ENCODE measurements at regions not wholly inside any gene's neighbourhood (a gene's known extent, or its start where the extent isn't known, plus 50 kb on each side); places are given as distances from the start of the nearest gene placed in this dataset.
"Not testable (repeated sequence)": the region's sequence is repeated elsewhere in the genome, so short reads cannot be mapped to it uniquely, and the experiment has no call there.

GRCh38 chr7:65771226-65771569 is 101.7 kb upstream of the VKORC1L1 start:
- H4K20me1 ChIP-seq (ENCODE audit: insufficient read depth, low read length); H2BK15ac ChIP-seq (ENCODE audit: low read depth, low read length); H2AFZ ChIP-seq (replicated peaks; ENCODE audit: low read length, poor library complexity); H2BK120ac ChIP-seq (ENCODE audit: low read depth, low read length); POLR2A ChIA-PET (ENCODE audit: unreplicated experiment); H3K23ac ChIP-seq (ENCODE audit: low read depth, low read length); ATAC-seq (ENCODE audit: low read depth); H3K9me3 ChIP-seq (ENCODE audit: control insufficient read depth, insufficient read depth, low read length); H3K18ac ChIP-seq (ENCODE audit: low read depth, low read length); dilution Hi-C loops (cut with HindIII; ENCODE audit: low sequenced_read_pairs, unreplicated experiment); H3K56ac ChIP-seq (ENCODE audit: extremely low read depth, insufficient read depth, low read length); intact Hi-C loops (cut with micrococcal nuclease); H2BK20ac ChIP-seq (ENCODE audit: low read depth, low read length); H3K14ac ChIP-seq (replicated peaks; ENCODE audit: low read depth, low read length); H3K9ac ChIP-seq (ENCODE audit: low read depth, low read length); CTCF ChIA-PET; H3K9me1 ChIP-seq (ENCODE audit: insufficient read depth, low read length); DNase-seq; in situ Hi-C loops (cut with MboI; ENCODE audit: low sequenced_read_pairs); H2AK9ac ChIP-seq (replicated peaks; ENCODE audit: low read depth, low read length, poor library complexity); BruUV-seq (replicated peaks); H3K4me1 ChIP-seq (ENCODE audit: control insufficient read depth, insufficient read depth, low read length); H3K36me3 ChIP-seq (ENCODE audit: control insufficient read depth, insufficient read depth, low read length); H3K27me3 ChIP-seq (ENCODE audit: control insufficient read depth, insufficient read depth, low read length); H2BK5ac ChIP-seq (ENCODE audit: low read depth, low read length, poor library complexity, severe bottlenecking): not testable (repeated sequence)
- peak overlapping the region; percentile 94 for H4K5ac ChIP-seq (ENCODE audit: low read depth, low read length)
- TF ChIP-seq CEBPB (IDR thresholded peaks at IDR 0.05; ENCODE audit: low read depth, low read length) = peak; percentile 0; the same call in 1 of the 2 replicates
- peak overlapping the region; percentile 89 to 99; a peak in 3 of 4 replicates for H4K8ac ChIP-seq (ENCODE audit: low read depth in 2 of 2, low read length in 2 of 2)
- peak overlapping the region; percentile 77; the same call in 1 of the 2 replicates for H2AK5ac ChIP-seq (ENCODE audit: low read depth, low read length)
- WGBS, 2 experiments (ENCODE audit: extremely low coverage in 2 of 2, insufficient read length in 1 of 2) = 92% methylated on average over 4 of the region's 17 CpGs; no CpG with 5 or more reads in 1 of the 2 experiments
- 0 out of 2 replicates have a peak overlapping the region, but pooled peaks have one; percentile 99 for H3K4me3 ChIP-seq (ENCODE audit: insufficient read depth, low read depth, low read length)
- peaks cover 3 to 13% of the 10 kb centered on the region in 2 experiments; a peak in 3 of 4 replicates for H3K79me1 ChIP-seq (ENCODE audit: low read depth in 1 of 2, low read length in 2 of 2)
- peak overlapping the region; percentile 64; the same call in 1 of the 2 replicates for H3K4me2 ChIP-seq (ENCODE audit: low read depth, low read length)
- peak overlapping the region; percentile 81 for H3K4ac ChIP-seq (ENCODE audit: low read depth, low read length)
- peak overlapping the region; percentile 62; the same call in 1 of the 2 replicates for H3K27ac ChIP-seq (ENCODE audit: insufficient read depth, low read length)
- peak overlapping the region; percentile 70; the same call in 1 of the 2 replicates for H4K91ac ChIP-seq (ENCODE audit: insufficient read depth, low read depth, low read length)

DNA sequence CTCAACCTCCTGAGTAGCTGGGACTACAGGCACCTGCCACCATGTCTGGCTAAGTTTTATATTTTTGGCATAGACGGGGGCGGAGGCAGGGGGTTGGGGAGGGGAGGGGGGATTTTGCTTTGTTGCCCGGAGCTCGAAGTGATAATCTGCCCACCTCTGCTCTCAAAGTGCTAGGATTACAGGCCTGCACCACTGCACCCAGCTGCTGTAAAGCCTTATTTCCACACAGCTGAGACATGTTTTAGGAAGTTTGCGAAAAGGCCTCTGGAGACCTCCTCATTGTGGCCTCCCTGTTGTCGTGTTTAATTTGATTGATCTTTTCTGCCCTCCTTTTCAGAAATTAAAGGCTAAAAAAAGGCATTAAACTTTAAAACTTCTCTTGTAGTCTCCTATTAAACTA is 96.2 kb upstream of the VKORC1L1 start:
- no CpG with 5 or more reads among the region's 6 CpGs for WGBS, 2 experiments (ENCODE audit: extremely low coverage in 2 of 2, insufficient read length in 1 of 2)
- H2BK20ac ChIP-seq (ENCODE audit: low read depth, low read length); H2AK9ac ChIP-seq (replicated peaks; ENCODE audit: low read depth, low read length, poor library complexity); H3K9ac ChIP-seq (ENCODE audit: low read depth, low read length); dilution Hi-C loops (cut with HindIII; ENCODE audit: low sequenced_read_pairs, unreplicated experiment); intact Hi-C loops (cut with micrococcal nuclease); H2BK15ac ChIP-seq (ENCODE audit: low read depth, low read length); CTCF ChIA-PET; POLR2A ChIA-PET (ENCODE audit: unreplicated experiment); H3K9me3 ChIP-seq (ENCODE audit: control insufficient read depth, insufficient read depth, low read length); H3K14ac ChIP-seq (replicated peaks; ENCODE audit: low read depth, low read length); H3K4me1 ChIP-seq (ENCODE audit: control insufficient read depth, insufficient read depth, low read length); H3K36me3 ChIP-seq (ENCODE audit: control insufficient read depth, insufficient read depth, low read length); H4K8ac ChIP-seq (ENCODE audit: low read depth in 2 of 2, low read length in 2 of 2); H3K79me1 ChIP-seq (ENCODE audit: low read depth in 1 of 2, low read length in 2 of 2); DNase-seq; ATAC-seq (ENCODE audit: low read depth); H3K23ac ChIP-seq (ENCODE audit: low read depth, low read length); H4K91ac ChIP-seq (ENCODE audit: insufficient read depth, low read depth, low read length); BruUV-seq (replicated peaks); H2BK120ac ChIP-seq (ENCODE audit: low read depth, low read length); H3K27me3 ChIP-seq (ENCODE audit: control insufficient read depth, insufficient read depth, low read length); H4K5ac ChIP-seq (ENCODE audit: low read depth, low read length); H4K20me1 ChIP-seq (ENCODE audit: insufficient read depth, low read length); H3K18ac ChIP-seq (ENCODE audit: low read depth, low read length); H2AFZ ChIP-seq (replicated peaks; ENCODE audit: low read length, poor library complexity); H2AK5ac ChIP-seq (ENCODE audit: low read depth, low read length); H3K4me2 ChIP-seq (ENCODE audit: low read depth, low read length); H3K9me1 ChIP-seq (ENCODE audit: insufficient read depth, low read length); in situ Hi-C loops (cut with MboI; ENCODE audit: low sequenced_read_pairs); H3K56ac ChIP-seq (ENCODE audit: extremely low read depth, insufficient read depth, low read length); H3K4ac ChIP-seq (ENCODE audit: low read depth, low read length); H3K4me3 ChIP-seq (ENCODE audit: insufficient read depth, low read depth, low read length); H2BK5ac ChIP-seq (ENCODE audit: low read depth, low read length, poor library complexity, severe bottlenecking); H3K27ac ChIP-seq (ENCODE audit: insufficient read depth, low read length): not testable (repeated sequence)

Data from IMR-90 (cell line).